SU-DHL-6 (cell line): ENCODE measurements at regions not wholly inside any gene's neighbourhood (a gene's known extent, or its start where the extent isn't known, plus 50 kb on each side); places are given as distances from the start of the nearest gene placed in this dataset.

Experiments used
- H2AFZ ChIP-seq: fragments of 200-600 bp; sonication (generic); 2 replicates; pipeline ENCODE4 v1.6.1; 2014; ENCODE audit warnings: low read depth, mild to moderate bottlenecking, moderate library complexity, mixed read lengths, antibody characterized with exemption, low read length; ENCODE audit not compliant: severe bottlenecking
- H3F3A ChIP-seq: fragments of 200-600 bp; shearing (Covaris generic); 2 replicates; pipeline ENCODE4 v1.6.0; 2016; ENCODE audit warnings: antibody characterized with exemption, mild to moderate bottlenecking; ENCODE audit not compliant: insufficient read depth
- H3K27ac ChIP-seq: fragments of 200-600 bp; sonication (generic); 2 replicates; pipeline ENCODE4 v1.5.1; 2016; ENCODE audit warnings: low read depth, mild to moderate bottlenecking, low read length, moderate library complexity, mixed read lengths
- H3K27me3 ChIP-seq: fragments of 200-600 bp; sonication (generic), shearing (Covaris generic); 2 replicates; pipeline ENCODE4 v1.6.0; 2014; ENCODE audit warnings: mild to moderate bottlenecking, low read length
- H3K36me3 ChIP-seq: fragments of 200-600 bp; sonication (generic); 2 replicates; pipeline ENCODE4 v1.6.1; 2014; ENCODE audit warnings: mild to moderate bottlenecking, low read length, mixed read lengths
- H3K4me2 ChIP-seq: fragments of 300-600, 200-600 bp; shearing (Covaris generic), sonication (generic); 2 replicates; pipeline ENCODE4 v1.6.0; 2014; ENCODE audit warnings: low read length, low read depth, mild to moderate bottlenecking; ENCODE audit not compliant: poor library complexity, severe bottlenecking
- H3K4me3 ChIP-seq: fragments of 200-600 bp; sonication (generic); 2 replicates; pipeline ENCODE4 v1.5.1; 2014; ENCODE audit warnings: antibody characterized with exemption, low read length, mild to moderate bottlenecking, mixed read lengths; ENCODE audit not compliant: insufficient read depth, poor library complexity, severe bottlenecking
- H3K79me2 ChIP-seq: fragments of 200-600 bp; sonication (generic); 2 replicates; pipeline ENCODE4 v1.6.1; 2014; ENCODE audit warnings: mild to moderate bottlenecking, low read length, moderate library complexity; ENCODE audit not compliant: insufficient read depth
- H3K9ac ChIP-seq: fragments of 200-600 bp; sonication (generic); 2 replicates; pipeline ENCODE4 v1.7.0; 2014; ENCODE audit warnings: mild to moderate bottlenecking, low read length
- H3K9me2 ChIP-seq: fragments of 200-600 bp; sonication (generic); replicated peaks from 2 replicates; pipeline ENCODE4 v1.6.1; 2014; ENCODE audit warnings: low read length; ENCODE audit not compliant: insufficient read depth
- H3K9me3 ChIP-seq: fragments of 200-600 bp; sonication (generic); 2 replicates; pipeline ENCODE4 v1.6.1; 2014; ENCODE audit warnings: low read length, mixed read lengths; ENCODE audit not compliant: insufficient read depth
- H4K20me1 ChIP-seq: fragments of 200-600 bp; sonication (generic); 2 replicates; pipeline ENCODE4 v1.6.1; 2014; ENCODE audit warnings: low read depth, mild to moderate bottlenecking, antibody characterized with exemption, low read length, moderate library complexity, mixed read lengths
- EZH2phosphoT487 ChIP-seq: fragments of 200-600 bp; sonication (generic), shearing (Covaris generic); conservative IDR thresholded peaks from 2 replicates; pipeline ENCODE4 v1.6.1; 2018; ENCODE audit warnings: mild to moderate bottlenecking, antibody characterized with exemption, low read length, moderate library complexity, mixed read lengths
- TF ChIP-seq, protein P1 (sequence below): fragments of 200-600 bp; sonication (generic); IDR thresholded peaks from one replicate; pipeline ENCODE4 v1.5.1; 2017; ENCODE audit warnings: antibody characterized with exemption, mild to moderate bottlenecking, low read length, moderate library complexity; ENCODE audit not compliant: insufficient read depth, poor library complexity, severe bottlenecking

DNA sequence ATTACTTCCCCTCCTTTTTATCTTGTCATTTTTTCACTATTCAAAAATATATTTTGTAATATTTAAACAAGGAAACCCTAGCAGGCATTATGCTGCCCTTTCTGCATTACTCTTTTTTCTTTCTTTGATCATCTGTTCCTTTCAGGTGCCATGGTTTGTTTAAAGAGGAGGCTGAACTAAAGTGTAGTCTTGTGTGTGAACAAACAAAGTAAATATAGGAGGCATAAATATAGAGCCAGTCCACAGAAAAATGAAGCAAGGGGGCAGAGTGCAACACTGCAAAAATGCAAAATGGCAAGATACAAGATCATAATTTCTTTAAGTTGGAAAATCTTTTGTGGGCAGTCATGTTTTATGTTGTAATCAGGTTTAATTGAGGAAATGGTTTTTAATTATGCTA is 947.3 kb upstream of the COX7C start:
- Histone ChIP-seq H3K9me2 (no peaks in the 10 kb centered on the region), H3K4me2 (no peak overlapping the region), H3K9ac (no peak overlapping the region), H3K4me3 (no peak overlapping the region), H2AFZ (no peak overlapping the region), H4K20me1 (no peaks in the 10 kb centered on the region), H3K79me2 (no peaks in the 10 kb centered on the region), H3K27ac (no peak overlapping the region), H3K9me3 (no peaks in the 10 kb centered on the region), H3K36me3 (no peaks in the 10 kb centered on the region), H3K27me3 (no peaks in the 10 kb centered on the region), H3F3A (no peaks in the 10 kb centered on the region)
- TF ChIP-seq, protein P1, sequence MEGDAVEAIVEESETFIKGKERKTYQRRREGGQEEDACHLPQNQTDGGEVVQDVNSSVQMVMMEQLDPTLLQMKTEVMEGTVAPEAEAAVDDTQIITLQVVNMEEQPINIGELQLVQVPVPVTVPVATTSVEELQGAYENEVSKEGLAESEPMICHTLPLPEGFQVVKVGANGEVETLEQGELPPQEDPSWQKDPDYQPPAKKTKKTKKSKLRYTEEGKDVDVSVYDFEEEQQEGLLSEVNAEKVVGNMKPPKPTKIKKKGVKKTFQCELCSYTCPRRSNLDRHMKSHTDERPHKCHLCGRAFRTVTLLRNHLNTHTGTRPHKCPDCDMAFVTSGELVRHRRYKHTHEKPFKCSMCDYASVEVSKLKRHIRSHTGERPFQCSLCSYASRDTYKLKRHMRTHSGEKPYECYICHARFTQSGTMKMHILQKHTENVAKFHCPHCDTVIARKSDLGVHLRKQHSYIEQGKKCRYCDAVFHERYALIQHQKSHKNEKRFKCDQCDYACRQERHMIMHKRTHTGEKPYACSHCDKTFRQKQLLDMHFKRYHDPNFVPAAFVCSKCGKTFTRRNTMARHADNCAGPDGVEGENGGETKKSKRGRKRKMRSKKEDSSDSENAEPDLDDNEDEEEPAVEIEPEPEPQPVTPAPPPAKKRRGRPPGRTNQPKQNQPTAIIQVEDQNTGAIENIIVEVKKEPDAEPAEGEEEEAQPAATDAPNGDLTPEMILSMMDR, result no peak

DNA sequence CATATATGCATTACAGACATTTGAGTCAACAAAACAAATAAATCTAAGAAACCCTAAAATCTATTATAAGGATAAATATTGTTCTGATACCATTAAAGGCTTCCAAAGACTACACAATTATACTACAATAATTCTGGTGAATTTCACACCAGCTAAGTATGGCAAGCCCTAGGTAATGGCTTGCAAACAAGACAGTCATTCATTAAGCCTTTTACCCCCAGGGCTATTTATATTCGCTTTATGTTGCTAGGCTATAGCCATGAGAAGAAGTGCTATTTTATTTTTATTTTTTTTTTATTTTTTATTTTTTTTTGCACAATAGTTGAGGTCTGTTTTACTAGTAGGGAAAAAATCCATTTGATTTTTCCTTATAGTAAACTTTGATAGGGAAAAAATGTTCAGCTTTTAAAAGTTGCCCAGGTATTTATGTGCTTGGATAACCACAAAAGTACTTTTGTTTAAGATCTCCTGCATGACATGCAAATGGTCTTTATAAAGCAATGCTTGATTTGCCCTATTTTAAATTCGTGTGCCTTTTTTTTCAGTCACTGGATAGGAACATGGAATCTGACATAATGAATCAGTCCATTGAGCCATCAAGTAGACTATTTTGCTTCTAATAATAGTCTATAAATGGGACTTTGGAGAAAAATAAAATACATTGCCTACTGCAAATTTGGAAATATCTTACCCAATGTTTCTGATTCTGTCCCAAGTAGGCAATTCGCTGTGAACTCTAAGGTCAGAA is 946.3 kb upstream of the COX7C start:
- H3F3A ChIP-seq, result no peaks in the 10 kb centered on the region
- no peaks in the 10 kb centered on the region for H3K9me3 ChIP-seq
- H2AFZ ChIP-seq, result no peak overlapping the region
- no peaks in the 10 kb centered on the region for H3K36me3 ChIP-seq
- H3K27me3 ChIP-seq, result no peaks in the 10 kb centered on the region
- no peak overlapping the region for H3K4me3 ChIP-seq
- H3K9ac ChIP-seq, result no peak overlapping the region
- TF ChIP-seq, protein P1, result no peak
- TF ChIP-seq EZH2phosphoT487, result no peak
- no peaks in the 10 kb centered on the region for H3K79me2 ChIP-seq
- H3K9me2 ChIP-seq, result no peaks in the 10 kb centered on the region
- no peak overlapping the region for H3K27ac ChIP-seq
- no peak overlapping the region for H3K4me2 ChIP-seq
- H4K20me1 ChIP-seq, result no peaks in the 10 kb centered on the region

DNA sequence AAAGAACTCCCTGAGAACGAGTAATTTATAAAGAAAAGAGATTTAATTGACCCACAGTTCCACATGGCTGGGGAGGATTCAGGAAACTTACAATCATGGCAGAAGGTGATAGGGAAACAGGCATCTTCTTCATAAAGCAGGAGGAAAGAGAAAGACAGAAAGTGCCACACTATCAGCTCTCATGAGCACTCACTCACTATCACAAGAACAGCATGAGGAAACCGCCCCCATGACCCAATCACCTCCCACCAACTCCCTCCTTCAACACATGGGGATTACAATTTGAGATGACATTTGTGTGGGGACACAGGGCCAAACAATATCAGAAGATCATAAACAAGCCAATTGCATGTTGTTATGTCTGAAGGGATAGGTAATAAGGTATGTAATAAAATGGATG is 935.9 kb upstream of the COX7C start:
- H3K27me3 ChIP-seq, result no peaks in the 10 kb centered on the region
- no peaks in the 10 kb centered on the region for H3K79me2 ChIP-seq
- H4K20me1 ChIP-seq, result no peaks in the 10 kb centered on the region
- H2AFZ ChIP-seq, result no peak overlapping the region
- TF ChIP-seq, protein P1, result no peak
- no peak for TF ChIP-seq EZH2phosphoT487
- H3K9me3 ChIP-seq, result no peaks in the 10 kb centered on the region
- no peak overlapping the region for H3K27ac ChIP-seq
- no peaks in the 10 kb centered on the region for H3F3A ChIP-seq
- no peaks in the 10 kb centered on the region for H3K36me3 ChIP-seq
- no peaks in the 10 kb centered on the region for H3K9me2 ChIP-seq
- no peak overlapping the region for H3K9ac ChIP-seq
- no peak overlapping the region for H3K4me2 ChIP-seq
- no peak overlapping the region for H3K4me3 ChIP-seq
